GM18520 (cell line): ENCODE measurements at regions not wholly inside any gene's neighbourhood (a gene's known extent, or its start where the extent isn't known, plus 50 kb on each side); places are given as distances from the start of the nearest gene placed in this dataset.

Experiments used
- ATAC-seq: cut with Tn5 transposase; IDR thresholded peaks from one replicate; pipeline ENCODE4 v1.9.1; 2021; ENCODE audit not compliant: unreplicated experiment

DNA sequence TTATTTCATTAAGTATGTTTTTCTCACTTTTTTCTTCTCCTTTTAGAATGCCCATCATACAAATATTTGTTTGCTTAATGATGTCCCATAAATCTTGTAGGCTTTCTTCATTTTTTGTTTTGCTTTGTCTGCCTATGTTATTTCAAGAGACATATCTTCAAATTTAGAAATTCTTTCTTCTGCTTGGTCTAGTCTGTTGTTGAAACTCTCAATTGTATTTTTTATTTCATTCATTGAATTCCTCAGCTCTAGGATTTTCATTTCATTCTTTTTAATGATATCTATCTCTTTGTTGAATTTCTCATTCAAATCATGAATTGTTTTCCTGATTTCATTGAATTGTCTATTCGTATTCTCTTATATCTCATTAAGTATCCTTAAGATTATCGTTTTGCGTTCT, 125.1 kb upstream of the VIPR2 start:
- no peak for ATAC-seq

GRCh38 chr7:159263430-159263829, 118.8 kb upstream of the VIPR2 start:
- no peak for ATAC-seq

- ATAC-seq, result no peak
These were observed 109.0 kb upstream of the VIPR2 start for GRCh38 chr7:159253657-159254056.

- ATAC-seq, result no peak
These were observed 105.8 kb upstream of the VIPR2 start for GRCh38 chr7:159250471-159250870.

DNA sequence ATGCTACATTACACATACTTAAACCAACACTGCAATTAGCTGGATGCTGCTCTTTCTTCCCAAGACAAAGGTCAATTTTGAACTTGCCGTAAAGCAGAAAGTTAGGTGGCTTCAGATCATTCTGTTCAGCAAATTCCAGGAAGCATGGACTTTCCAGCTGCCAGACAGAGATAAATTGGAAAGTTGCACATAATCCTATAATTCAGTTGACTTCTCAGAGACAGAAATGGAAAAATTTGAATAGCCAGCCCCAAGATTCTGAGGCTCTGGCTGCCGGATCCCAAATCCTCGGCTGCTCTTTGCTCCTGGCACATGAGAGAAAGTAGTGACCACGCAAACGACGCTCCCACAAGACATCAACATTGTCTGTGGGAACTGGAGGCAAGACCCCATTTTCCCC, 105.0 kb upstream of the VIPR2 start:
- no peak for ATAC-seq

DNA sequence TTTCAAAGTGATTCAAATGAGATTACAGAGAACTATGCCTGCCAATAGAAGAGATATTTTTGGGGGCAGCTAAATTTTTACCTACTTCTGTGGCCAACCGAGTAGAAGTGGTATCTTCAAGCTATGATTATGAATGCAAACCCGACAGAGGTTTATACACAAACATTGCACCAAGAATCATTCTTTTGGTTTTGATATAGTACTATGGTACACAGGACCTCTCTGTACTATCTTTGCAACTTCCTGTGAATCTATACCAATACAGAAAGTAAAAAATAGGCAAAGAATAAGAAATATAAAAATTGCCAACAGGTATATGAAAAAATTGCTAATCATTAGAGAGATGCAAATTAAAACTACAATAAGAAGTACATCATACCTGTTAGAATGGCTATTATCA, 103.2 kb upstream of the VIPR2 start:
- no peak for ATAC-seq

- ATAC-seq, result no peak
These were observed 102.2 kb upstream of the VIPR2 start for GRCh38 chr7:159246702-159247480.

DNA sequence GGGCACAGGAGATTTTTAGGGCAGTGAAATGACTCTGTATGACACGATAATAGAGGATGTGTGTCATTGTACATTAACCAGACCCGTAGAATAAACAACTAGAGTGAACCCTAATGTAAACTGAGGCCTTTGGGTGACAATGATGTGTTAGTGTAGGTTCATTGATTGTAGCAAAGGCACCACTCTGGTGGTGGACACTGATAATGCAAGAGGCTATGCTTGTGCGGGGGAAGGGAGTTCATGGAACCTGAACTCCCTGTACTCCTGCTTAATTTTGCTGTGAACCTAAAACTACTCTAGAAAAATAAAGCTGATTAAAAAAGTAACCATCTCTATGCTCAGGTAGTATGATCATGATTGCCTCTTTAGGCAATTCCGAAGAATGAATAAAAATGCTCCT, 96.3 kb upstream of the VIPR2 start:
- no peak for ATAC-seq

GRCh38 chr7:159239028-159239427, 94.4 kb upstream of the VIPR2 start:
- no peak for ATAC-seq

- no peak for ATAC-seq
These were observed 93.9 kb upstream of the VIPR2 start for GRCh38 chr7:159238541-159238940.

GRCh38 chr7:159237022-159237653, 92.5 kb upstream of the VIPR2 start:
- no peak for ATAC-seq

DNA sequence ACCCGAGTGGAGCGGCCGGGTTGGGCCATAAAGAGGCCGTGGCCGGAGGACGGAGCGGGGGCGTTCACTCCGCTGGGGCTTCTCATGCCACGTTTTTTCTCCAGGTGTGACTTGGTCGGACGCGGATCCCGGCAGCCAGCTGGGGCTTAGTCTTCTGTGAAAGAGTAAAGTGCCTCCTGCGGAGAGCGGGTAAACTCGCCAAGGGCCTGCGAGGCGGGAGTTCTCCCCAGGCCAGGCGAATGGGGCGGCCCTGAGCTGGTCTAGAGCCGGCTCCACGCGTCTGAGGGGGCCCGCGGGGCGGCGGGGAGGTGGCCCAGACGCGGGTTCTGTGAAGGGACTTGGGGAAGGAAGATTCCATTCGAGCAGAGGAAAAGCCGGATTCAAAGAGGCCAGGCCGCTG, 86.3 kb upstream of the VIPR2 start:
- no peak for ATAC-seq

DNA sequence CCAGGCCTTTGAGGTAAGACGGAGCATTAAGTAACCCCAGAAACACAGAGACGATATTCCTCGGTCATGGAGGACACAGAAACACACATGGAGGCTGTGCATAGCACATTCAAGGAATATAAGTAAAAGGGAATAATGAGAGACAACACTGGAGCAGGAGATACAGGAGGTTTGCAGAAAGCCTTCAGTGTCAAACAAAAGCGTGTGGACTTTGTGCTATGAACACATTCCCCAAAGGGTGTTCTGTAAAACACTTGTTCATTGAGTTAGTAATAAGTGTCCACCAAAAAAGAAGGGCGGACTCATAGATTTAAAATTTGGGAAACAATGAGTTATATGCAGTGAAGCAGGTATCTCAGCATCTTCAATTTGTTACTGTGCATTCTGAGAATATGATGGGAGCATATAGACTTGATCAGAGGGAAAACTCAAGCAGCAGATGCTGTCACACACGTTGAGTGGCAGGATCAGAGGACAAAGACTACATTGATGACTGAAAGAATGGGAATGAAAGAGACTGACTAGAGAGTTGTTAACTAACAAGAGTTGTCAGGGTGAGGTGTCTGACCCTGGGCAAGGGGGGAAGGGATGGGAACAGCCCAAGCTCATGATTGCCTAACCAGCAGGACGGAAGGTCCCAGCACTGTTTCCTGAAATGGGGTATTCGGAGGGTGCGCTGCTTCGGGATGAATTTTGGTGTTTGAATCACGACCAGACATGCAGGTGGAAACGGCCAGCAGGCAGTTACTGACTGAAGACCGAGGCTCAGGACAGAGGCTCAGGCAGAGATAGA, 85.2 kb upstream of the VIPR2 start:
- no peak for ATAC-seq

GRCh38 chr7:159227433-159227832, 82.8 kb upstream of the VIPR2 start:
- ATAC-seq, result no peak

DNA sequence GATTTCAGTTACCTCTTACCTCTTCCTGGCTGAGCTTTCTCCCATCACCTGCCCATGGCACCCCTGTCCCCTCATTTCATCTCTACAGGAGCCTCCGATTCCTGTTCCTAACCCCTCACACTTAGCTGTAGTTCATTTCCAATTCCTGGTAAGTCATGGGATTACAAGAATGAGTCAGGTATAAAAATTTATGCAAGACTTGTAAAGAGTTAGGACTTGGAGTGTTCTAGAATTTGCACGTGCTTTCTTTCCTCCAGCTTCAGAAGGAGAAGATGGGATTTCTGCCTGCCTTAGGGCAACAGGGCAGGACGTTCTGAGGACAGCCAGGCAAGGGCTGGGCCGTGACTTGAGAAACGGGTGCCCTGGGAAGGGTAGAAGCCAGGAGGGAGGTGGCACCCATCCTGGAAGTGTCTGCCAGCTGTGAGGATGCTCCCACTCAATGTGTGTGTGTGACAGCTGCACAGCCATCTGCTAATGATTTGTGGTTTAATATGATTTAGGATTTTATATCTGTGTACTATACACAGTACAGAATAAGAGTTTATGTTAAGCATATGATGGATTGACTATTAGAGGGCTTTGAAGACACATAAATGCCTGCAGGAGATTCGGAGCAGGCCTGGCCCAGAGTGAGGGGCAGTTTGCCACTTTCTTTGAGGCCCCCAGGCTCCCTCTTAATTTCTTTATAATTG, 81.5 kb upstream of the VIPR2 start:
- no peak for ATAC-seq

DNA sequence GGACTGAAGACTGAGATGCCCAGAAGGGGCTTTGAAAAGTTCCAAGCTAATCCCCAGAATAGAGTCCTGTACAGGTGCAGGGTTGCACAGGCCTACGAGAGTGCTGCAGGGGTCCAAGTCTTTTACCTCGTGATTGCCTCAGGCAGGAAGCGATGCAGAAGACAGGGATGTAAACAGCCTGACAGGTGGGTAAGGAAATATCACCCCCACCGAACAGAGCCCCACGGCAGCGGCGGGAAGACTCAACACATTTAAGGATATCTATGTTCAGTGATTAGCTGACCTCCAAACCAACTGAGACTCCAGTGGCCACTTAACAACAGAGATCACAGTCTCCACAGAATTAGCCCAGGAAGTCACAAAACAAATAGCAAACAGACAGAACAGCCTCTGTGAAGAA, 73.9 kb upstream of the VIPR2 start:
- no peak for ATAC-seq

- no peak for ATAC-seq
These were observed 73.5 kb upstream of the VIPR2 start for GRCh38 chr7:159218170-159218569.

GRCh38 chr7:159215076-159215475, 70.4 kb upstream of the VIPR2 start:
- ATAC-seq, result no peak

GRCh38 chr7:159213253-159213652, 68.6 kb upstream of the VIPR2 start:
- no peak for ATAC-seq

- no peak for ATAC-seq
These were observed 67.6 kb upstream of the VIPR2 start for GRCh38 chr7:159212226-159212625.

- no peak for ATAC-seq
These were observed 67.0 kb upstream of the VIPR2 start for GRCh38 chr7:159211540-159212182.
